Stimulated activated CD4-positive, alpha-beta T cell treated with anti-CD3 and anti-CD28 coated beads, Interleukin-1b, Interleukin-23, amount 100 ng/mL, for 24 hours (primary cell): ENCODE measurements at regions not wholly inside any gene's neighbourhood (a gene's known extent, or its start where the extent isn't known, plus 50 kb on each side); places are given as distances from the start of the nearest gene placed in this dataset.
"Not testable (repeated sequence)": the region's sequence is repeated elsewhere in the genome, so short reads cannot be mapped to it uniquely, and the experiment has no call there.

Source experiments
- DNase-seq, 4 experiments: peaks; one replicate each; pipeline ENCODE4 v3.0.0-alpha.2; 2020; ENCODE audit warnings: low read depth in 4 of 4, low spot score in 1 of 4

GRCh38 chr10:33666686-33667480 is 332.4 kb upstream of the NRP1 start:
- no peak for DNase-seq

DNA sequence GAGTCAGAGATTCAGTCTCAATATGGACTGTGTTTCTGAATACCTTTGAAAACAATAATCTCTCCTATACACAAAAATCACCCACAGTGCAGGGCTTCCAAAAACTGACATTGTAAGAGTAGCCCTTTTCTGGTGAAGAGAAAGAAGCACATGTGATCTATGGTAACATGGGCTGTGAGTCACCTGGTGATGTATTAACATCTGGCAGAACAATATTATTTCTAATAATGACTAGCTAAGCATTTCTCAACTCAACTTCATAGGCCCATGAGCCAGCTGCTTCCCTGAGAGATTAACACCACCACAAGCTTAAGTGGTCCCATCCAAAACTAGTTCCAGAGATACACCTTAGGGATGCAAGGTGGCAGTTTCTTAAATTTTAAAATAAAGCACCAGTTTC is 331.0 kb upstream of the NRP1 start:
- DNase-seq = no peak

GRCh38 chr10:33664070-33664469 is 329.6 kb upstream of the NRP1 start:
- no peak for DNase-seq

DNA sequence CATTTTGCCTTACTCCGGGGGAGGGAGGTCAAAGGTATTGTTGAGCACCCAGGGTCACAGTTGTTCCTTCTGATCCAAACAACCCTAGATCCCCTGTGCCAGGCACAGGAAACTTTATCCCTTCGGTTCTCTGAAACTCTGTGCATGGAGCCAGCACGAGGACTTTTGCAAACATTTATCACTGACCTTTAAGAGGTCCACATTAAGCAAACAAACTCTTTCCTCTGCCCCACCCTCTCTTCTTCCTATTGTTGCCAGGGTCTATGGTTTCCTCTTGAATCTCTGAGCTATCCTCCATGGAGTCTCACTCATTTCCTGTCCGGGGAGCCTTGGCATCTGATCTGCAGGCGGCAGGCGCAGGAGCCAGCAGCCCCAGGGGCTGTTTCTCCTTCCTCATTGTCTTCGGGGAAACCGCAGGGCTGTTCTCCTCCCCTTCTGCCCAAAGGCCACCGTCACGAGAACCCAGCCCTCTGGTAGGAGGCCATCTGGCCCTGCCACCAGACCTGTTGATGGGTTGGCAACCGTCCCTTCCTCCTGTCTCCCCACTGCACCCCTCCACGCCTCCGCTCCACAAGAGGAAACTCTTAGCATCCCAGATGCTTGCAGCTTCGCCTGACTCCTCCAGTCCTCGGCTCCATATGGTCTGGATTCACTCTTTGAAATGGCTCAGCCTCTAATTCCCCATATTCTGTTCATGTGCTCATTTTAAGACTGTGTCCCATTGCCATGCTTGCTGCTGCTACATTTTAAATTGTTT is 327.3 kb upstream of the NRP1 start:
- no peak for DNase-seq

DNA sequence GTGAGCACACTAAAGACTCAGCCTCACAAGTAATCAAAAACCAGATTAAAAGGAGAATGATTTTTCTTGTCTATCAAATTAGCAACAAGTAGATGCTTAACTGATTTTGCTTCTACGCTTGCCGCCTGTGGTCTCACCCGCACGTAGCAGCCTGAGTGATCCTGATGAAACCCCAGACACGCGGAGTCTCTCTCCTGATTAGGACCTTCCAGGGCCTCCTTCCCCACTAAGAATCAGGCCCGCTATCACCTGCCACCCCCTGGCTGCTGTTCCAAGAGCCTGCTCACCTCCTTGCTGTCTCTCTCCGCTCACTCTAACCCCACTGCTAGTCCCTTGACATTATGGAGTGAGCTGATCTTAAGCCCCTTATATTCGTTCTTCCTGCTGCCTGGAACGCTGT is 325.9 kb upstream of the NRP1 start:
- DNase-seq = no peak

GRCh38 chr10:33657913-33658312 is 323.4 kb upstream of the NRP1 start:
- no peak for DNase-seq

GRCh38 chr10:33657154-33657908 is 322.9 kb upstream of the NRP1 start:
- no peak for DNase-seq

DNA sequence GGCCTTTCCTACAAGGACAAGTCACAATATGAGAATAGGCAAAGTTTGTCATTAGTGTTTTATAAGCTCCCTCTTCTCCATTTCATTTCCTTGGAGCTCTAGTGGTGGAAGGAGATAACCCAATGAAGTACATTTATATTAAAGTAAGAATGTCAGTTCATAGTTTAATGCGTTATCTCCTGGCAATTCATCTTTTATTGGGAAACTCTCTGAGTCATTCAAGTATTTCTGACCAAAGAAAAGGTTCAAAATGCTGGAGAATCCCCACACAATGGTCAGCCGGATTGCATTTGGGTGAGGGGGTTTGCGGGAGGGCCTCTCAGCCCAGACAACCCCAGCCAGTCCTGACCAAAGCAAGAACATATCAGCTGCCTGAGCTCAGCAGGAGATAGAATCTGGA is 321.5 kb upstream of the NRP1 start:
- DNase-seq = no peak

GRCh38 chr10:33655165-33655815 is 320.8 kb upstream of the NRP1 start:
- no peak for DNase-seq

DNA sequence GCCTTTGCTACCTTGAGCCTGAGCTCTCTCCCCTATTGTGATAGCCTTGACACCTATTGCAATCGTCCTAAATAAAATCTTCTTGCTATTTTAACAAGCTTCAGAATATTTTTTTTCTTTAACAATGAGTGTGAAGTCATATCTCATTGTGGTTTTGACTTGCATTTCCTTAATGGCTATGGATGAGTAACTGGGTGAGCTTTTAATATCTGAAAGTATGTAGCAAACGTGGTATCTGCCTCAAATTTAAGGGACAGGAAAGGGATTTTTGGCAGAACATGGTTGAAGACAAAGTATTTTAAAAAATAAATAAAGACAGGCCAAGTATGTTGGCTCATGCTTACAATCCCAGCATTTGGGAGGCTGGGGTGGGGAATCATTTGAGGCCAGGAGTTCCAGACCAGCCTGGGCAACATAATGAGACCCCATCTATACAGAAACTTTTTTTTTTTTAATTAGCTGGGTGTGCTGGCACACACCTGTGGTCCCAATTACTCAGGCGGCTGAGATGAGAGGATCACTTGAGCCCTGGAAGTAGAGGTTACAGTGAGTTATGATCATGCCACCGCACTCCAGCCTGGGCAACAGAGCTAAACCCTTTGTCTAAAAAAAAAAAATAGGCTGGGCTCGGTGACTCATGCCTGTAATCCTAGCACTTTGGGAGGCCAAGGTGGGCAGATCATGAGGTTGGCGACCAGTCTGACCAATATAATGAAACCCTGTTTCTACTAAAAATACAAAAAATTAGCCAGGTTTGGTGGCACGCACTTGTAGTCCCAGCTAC is 319.3 kb upstream of the NRP1 start:
- no peak for DNase-seq

DNA sequence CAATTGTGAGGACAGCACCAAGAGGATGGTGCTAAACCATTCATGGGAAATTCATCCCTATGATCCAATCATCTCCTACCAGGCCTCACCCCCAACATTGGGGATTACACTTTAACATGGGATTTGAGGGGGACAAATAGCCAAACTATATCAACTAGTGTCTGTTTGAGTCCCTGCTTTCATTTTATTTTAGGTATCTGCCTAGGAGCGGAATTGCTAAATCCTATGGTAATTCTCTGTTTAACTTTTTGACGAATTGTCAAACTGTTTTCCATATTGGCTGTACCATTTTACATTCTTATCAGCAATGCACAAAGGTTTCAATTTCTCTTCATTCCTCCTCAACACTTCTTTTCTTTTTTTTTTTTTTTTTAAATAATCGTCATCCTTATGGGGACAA is 318.4 kb upstream of the NRP1 start:
- DNase-seq = no peak

GRCh38 chr10:33650131-33650530 is 315.7 kb upstream of the NRP1 start:
- DNase-seq = not testable (repeated sequence)

DNA sequence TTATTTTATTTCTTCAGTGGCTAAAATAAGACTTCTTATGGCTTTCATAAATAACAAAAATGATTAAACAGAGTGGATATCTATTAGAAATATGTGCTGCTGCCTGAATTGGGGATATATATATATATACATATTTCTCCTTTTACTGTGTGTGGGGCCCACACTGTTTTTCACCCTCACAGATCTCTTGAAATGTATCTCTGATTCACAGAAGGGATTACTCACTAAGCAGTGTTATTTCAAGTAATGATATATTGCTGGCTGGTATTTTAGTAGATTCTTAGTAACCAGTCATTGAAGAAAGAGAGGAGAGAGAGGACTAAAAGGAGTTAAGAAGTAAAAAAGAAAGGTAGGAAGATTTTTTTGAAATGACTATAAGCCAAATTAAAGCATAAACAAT is 308.6 kb upstream of the NRP1 start:
- DNase-seq = no peak

DNA sequence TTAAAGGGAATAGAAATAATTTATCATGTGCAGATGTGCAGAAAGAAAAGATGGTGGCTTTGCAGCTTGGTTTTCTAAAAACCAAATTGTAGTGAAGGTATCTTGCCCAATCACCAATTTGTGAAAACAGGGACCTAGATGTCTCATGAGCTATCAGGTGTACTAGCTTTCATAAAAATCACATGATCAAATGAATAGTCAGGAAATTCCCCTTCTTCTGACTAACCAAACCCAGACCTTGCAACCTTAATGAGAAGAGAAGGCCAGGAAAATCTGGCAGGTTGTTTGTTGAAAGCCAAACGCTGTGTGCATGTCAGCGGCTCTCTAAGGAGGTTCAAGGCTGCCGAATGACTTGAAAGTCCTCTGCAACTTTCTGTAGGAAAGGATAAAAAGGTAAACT is 304.4 kb upstream of the NRP1 start:
- DNase-seq = no peak

- DNase-seq = no peak
Observed at GRCh38 chr10:33638374-33638773, 303.9 kb upstream of the NRP1 start.

DNA sequence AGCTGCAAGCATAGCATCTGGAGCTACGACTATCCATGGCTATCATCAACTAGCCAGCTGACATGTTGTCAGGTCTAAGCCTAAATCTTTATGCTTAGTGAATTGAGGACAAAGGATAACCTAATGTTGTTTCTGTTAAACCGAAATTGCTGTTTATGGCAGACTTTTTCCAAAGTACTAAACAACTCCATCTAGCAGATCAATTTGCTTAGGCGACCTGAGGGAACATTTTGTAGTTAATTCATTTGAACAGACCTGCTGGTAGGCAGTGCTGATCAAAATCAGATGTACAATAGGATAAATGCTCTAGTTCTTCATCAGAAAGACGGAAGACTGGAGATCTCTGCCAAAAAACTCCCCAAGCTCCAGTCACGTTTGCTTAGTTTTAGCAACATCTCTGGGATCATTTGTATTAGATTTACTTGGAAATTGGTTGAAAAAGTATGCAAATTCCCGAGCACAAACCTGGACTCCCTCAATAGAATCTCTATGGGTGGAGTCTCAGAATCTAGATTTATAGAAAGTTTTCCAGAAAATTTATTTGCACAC is 301.6 kb upstream of the NRP1 start:
- no peak for DNase-seq

DNA sequence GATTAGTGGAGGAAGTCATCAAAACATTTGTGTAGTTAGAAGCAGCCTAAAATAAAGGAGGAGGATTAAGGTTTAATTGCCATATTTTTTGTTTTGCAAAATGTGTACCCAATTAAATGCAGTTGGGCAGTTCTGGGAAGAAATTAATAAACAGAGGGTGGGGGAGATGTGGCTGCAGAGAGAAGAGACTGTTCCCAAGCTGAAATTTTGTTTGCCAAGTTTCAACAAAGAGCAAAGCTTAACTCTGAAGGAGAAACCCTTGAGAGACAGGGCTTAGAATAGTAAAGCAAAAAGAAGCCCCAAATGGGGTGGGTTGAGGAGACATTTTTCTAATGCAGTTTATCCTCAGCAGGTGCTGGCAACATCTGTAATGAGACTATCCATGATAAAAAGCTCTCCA is 298.0 kb upstream of the NRP1 start:
- DNase-seq = no peak

- no peak for DNase-seq
Observed at GRCh38 chr10:33631991-33632390, 297.5 kb upstream of the NRP1 start.

- DNase-seq = no peak
Observed at GRCh38 chr10:33630761-33631160, 296.3 kb upstream of the NRP1 start.

GRCh38 chr10:33627611-33628010 is 293.1 kb upstream of the NRP1 start:
- no peak for DNase-seq
